Subcutaneous abdominal adipose tissue (tissue), 5 donors: ENCODE measurements at regions not wholly inside any gene's neighbourhood (a gene's known extent, or its start where the extent isn't known, plus 50 kb on each side); places are given as distances from the start of the nearest gene placed in this dataset.

Experiments used
- H3K27ac ChIP-seq: one replicate; pipeline ENCODE4 v1.7.0; 2013; ENCODE audit warnings: low read depth, mild to moderate bottlenecking, inconsistent platforms, low read length, moderate library complexity
- H3K27me3 ChIP-seq, 5 donors: one replicate each; pipeline ENCODE4 v1.7.0; 2013; ENCODE audit warnings: low read length in 5 of 5, inconsistent platforms in 1 of 5; ENCODE audit not compliant: control insufficient read depth in 5 of 5, insufficient read depth in 4 of 5
- H3K36me3 ChIP-seq, 5 donors: one replicate each; pipeline ENCODE4 v1.7.0; 2013; ENCODE audit warnings: low read length in 5 of 5; ENCODE audit not compliant: control insufficient read depth in 5 of 5, insufficient read depth in 5 of 5
- H3K4me1 ChIP-seq, 5 donors: one replicate each; pipeline ENCODE4 v1.7.0; 2013; ENCODE audit warnings: low read length in 5 of 5, mild to moderate bottlenecking in 3 of 5, moderate library complexity in 1 of 5; ENCODE audit not compliant: control insufficient read depth in 5 of 5, insufficient read depth in 5 of 5
- H3K4me3 ChIP-seq, 5 donors: one replicate each; pipeline ENCODE4 v1.7.0; 2013; ENCODE audit warnings: low read length in 5 of 5, low read depth in 1 of 5
- H3K9ac ChIP-seq, 5 donors: one replicate each; pipeline ENCODE4 v1.7.0; 2013; ENCODE audit warnings: low read length in 5 of 5, mild to moderate bottlenecking in 4 of 5, moderate library complexity in 3 of 5
- H3K9me3 ChIP-seq, 5 donors: one replicate each; pipeline ENCODE4 v1.7.0; 2013; ENCODE audit warnings: low read length in 5 of 5; ENCODE audit not compliant: control insufficient read depth in 5 of 5
- donor health status: healthy.
- donor health status: healthy.
- donor health status: healthy.
- donor health status: healthy.
- donor health status: healthy.

- Histone ChIP-seq H3K4me1 (no peaks in the 10 kb centered on the region), H3K4me3 (no peak overlapping the region), H3K9me3 (no peaks in the 10 kb centered on the region), H3K36me3 (no peaks in the 10 kb centered on the region), H3K27ac (no peak overlapping the region), H3K9ac (no peak overlapping the region), H3K27me3 (no peaks in the 10 kb centered on the region)
Measured at GRCh38 chr14:89637581-89637980, 220.5 kb upstream of the FOXN3 start.

- Histone ChIP-seq H3K27ac (no peak overlapping the region), H3K4me3 (no peak overlapping the region), H3K27me3 (no peaks in the 10 kb centered on the region), H3K9ac (no peak overlapping the region), H3K4me1 (peaks cover 0 to 2% (median 0%) of the 10 kb centered on the region in 5 donors), H3K9me3 (no peaks in the 10 kb centered on the region), H3K36me3 (no peaks in the 10 kb centered on the region)
Measured at GRCh38 chr14:89635615-89636014, 218.6 kb upstream of the FOXN3 start.

- no peak overlapping the region for H3K9ac ChIP-seq
- no peak overlapping the region for H3K4me3 ChIP-seq
Measured at GRCh38 chr14:89634037-89634436, 217.0 kb upstream of the FOXN3 start.

GRCh38 chr14:89630101-89630829 lies 213.2 kb upstream of the FOXN3 start:
- Histone ChIP-seq H3K4me3 (no peak overlapping the region), H3K27ac (no peak overlapping the region), H3K9me3 (no peaks in the 10 kb centered on the region), H3K27me3 (no peaks in the 10 kb centered on the region), H3K36me3 (no peaks in the 10 kb centered on the region), H3K9ac (no peak overlapping the region), H3K4me1 (peaks cover 0 to 6% (median 0%) of the 10 kb centered on the region in 5 donors)

More at GRCh38 chr14:89634037-89634436, 217.0 kb upstream of the FOXN3 start:
- Histone ChIP-seq H3K27me3 (no peaks in the 10 kb centered on the region), H3K4me1 (peaks cover 0 to 6% (median 0%) of the 10 kb centered on the region in 5 donors), H3K9me3 (no peaks in the 10 kb centered on the region), H3K27ac (no peak overlapping the region), H3K36me3 (no peaks in the 10 kb centered on the region)

GRCh38 chr14:89629383-89629782 lies 212.3 kb upstream of the FOXN3 start:
- H3K36me3 ChIP-seq, result no peaks in the 10 kb centered on the region
- H3K27me3 ChIP-seq, result no peaks in the 10 kb centered on the region
- H3K4me3 ChIP-seq, result peak overlapping the region in 1 of 5 donors; percentile 7
- no peaks in the 10 kb centered on the region for H3K9me3 ChIP-seq
- peaks cover 0 to 6% (median 0%) of the 10 kb centered on the region in 5 donors for H3K4me1 ChIP-seq
- H3K9ac ChIP-seq, result no peak overlapping the region
- no peak overlapping the region for H3K27ac ChIP-seq

GRCh38 chr14:89628521-89628920 lies 211.5 kb upstream of the FOXN3 start:
- H3K27me3 ChIP-seq, result no peaks in the 10 kb centered on the region
- H3K4me3 ChIP-seq, result no peak overlapping the region
- peaks cover 0 to 6% (median 0%) of the 10 kb centered on the region in 5 donors for H3K4me1 ChIP-seq
- H3K27ac ChIP-seq, result no peak overlapping the region
- no peaks in the 10 kb centered on the region for H3K9me3 ChIP-seq
- H3K9ac ChIP-seq, result no peak overlapping the region
- no peaks in the 10 kb centered on the region for H3K36me3 ChIP-seq

- peaks cover 0 to 6% (median 0%) of the 10 kb centered on the region in 5 donors for H3K4me1 ChIP-seq
- no peak overlapping the region for H3K9ac ChIP-seq
- H3K36me3 ChIP-seq, result no peaks in the 10 kb centered on the region
- H3K4me3 ChIP-seq, result no peak overlapping the region
- no peaks in the 10 kb centered on the region for H3K27me3 ChIP-seq
- no peak overlapping the region for H3K27ac ChIP-seq
- no peaks in the 10 kb centered on the region for H3K9me3 ChIP-seq
Measured at GRCh38 chr14:89626233-89626806, 209.3 kb upstream of the FOXN3 start.

- no peak overlapping the region for H3K4me3 ChIP-seq
- no peaks in the 10 kb centered on the region for H3K36me3 ChIP-seq
- H3K4me1 ChIP-seq, result peaks cover 0 to 6% (median 0%) of the 10 kb centered on the region in 5 donors
- H3K27me3 ChIP-seq, result no peaks in the 10 kb centered on the region
- H3K9ac ChIP-seq, result no peak overlapping the region
- H3K27ac ChIP-seq, result no peak overlapping the region
- H3K9me3 ChIP-seq, result no peaks in the 10 kb centered on the region
Measured at GRCh38 chr14:89625731-89626232, 208.7 kb upstream of the FOXN3 start.

- H3K27me3 ChIP-seq, result no peaks in the 10 kb centered on the region
Measured at GRCh38 chr14:89625244-89625713, 208.2 kb upstream of the FOXN3 start.

GRCh38 chr14:89624500-89625156 lies 207.6 kb upstream of the FOXN3 start:
- no peak overlapping the region for H3K9ac ChIP-seq
- H3K4me3 ChIP-seq, result no peak overlapping the region
- H3K27ac ChIP-seq, result no peak overlapping the region
- H3K4me1 ChIP-seq, result peaks cover 0 to 3% (median 0%) of the 10 kb centered on the region in 5 donors
- H3K9me3 ChIP-seq, result no peaks in the 10 kb centered on the region
- no peaks in the 10 kb centered on the region for H3K27me3 ChIP-seq
- H3K36me3 ChIP-seq, result no peaks in the 10 kb centered on the region

More at GRCh38 chr14:89625244-89625713, 208.2 kb upstream of the FOXN3 start:
- Histone ChIP-seq H3K9ac (no peak overlapping the region), H3K36me3 (no peaks in the 10 kb centered on the region), H3K27ac (no peak overlapping the region), H3K4me3 (no peak overlapping the region), H3K9me3 (no peaks in the 10 kb centered on the region), H3K4me1 (peaks cover 0 to 2% (median 0%) of the 10 kb centered on the region in 5 donors)
